K562 (cell line): ENCODE measurements at regions not wholly inside any gene's neighbourhood (a gene's known extent, or its start where the extent isn't known, plus 50 kb on each side); places are given as distances from the start of the nearest gene placed in this dataset.

Experiments
- CCNT2 ChIP-seq: IDR thresholded peaks from 2 replicates; pipeline ENCODE4 v1.6.1; 2011; ENCODE audit warnings: borderline replicate concordance, low read depth, mild to moderate bottlenecking, moderate library complexity, mixed read lengths, low read length; ENCODE audit not compliant: insufficient read length; ENCODE audit errors: extremely low read depth
- CTCF ChIP-seq, 3 experiments: IDR thresholded peaks in 2 of 3; conservative IDR thresholded peaks in 1 of 3; 2 replicates each; pipeline ENCODE4 v1.5.1; 2011 to 2012; ENCODE audit warnings: low read length in 3 of 3, mild to moderate bottlenecking in 3 of 3, control low read depth in 2 of 3, improper control_type of control experiment in 1 of 3, inconsistent platforms in 1 of 3, low read depth in 1 of 3, mixed read lengths in 1 of 3, moderate library complexity in 1 of 3; ENCODE audit not compliant: insufficient read depth in 2 of 3
- FOS ChIP-seq: IDR thresholded peaks from 3 replicates; pipeline ENCODE4 v1.6.1; 2011; ENCODE audit not compliant: insufficient read length; ENCODE audit errors: extremely low read depth
- MAFK ChIP-seq: IDR thresholded peaks from 2 replicates; pipeline ENCODE4 v1.6.1; 2011; ENCODE audit warnings: low read length, improper control_type of control experiment
- MTA1 ChIP-seq: fragments of 450-650 bp; IDR thresholded peaks from 2 replicates; pipeline ENCODE4 v1.6.1; 2017; ENCODE audit warnings: borderline replicate concordance
- PHF8 ChIP-seq: fragments of 200-600 bp; sonication (generic); IDR thresholded peaks from 2 replicates; pipeline ENCODE4 v1.6.1; 2012; ENCODE audit warnings: mixed run types, mild to moderate bottlenecking, inconsistent platforms, low read length, moderate library complexity, borderline replicate concordance
- ZNF696 ChIP-seq: fragments of 250-450 bp; sonication (Bioruptor Pico); conservative IDR thresholded peaks from 2 replicates; pipeline ENCODE4 v1.4.0; 2020; ENCODE audit warnings: mild to moderate bottlenecking, moderate library complexity

- TF ChIP-seq MAFK, result no peak
- TF ChIP-seq ZNF696, result no peak
- TF ChIP-seq PHF8, result no peak
- no peak for TF ChIP-seq MTA1
- TF ChIP-seq CTCF (IDR thresholded peaks at IDR 0.05 in 2 of 3, conservative IDR thresholded peaks at IDR 0.05 in 1 of 3; ENCODE audit: insufficient read depth in 2 of 3, low read depth in 1 of 3, low read length in 3 of 3), result no peak
- no peak for TF ChIP-seq FOS
- no peak for TF ChIP-seq CCNT2
Measured at GRCh38 chr1:4000811-4001251, 100.8 kb upstream of the C1orf174 start.
